HL-60 (cell line): ENCODE measurements at regions not wholly inside any gene's neighbourhood (a gene's known extent, or its start where the extent isn't known, plus 50 kb on each side); places are given as distances from the start of the nearest gene placed in this dataset.
A peak's percentile ranks its signal among the peaks of the same experiment; 100 is the strongest.

Source experiments
- DNase-seq, 2 experiments: peaks; one replicate each; pipeline ENCODE4 v3.0.0-alpha.2; 2010 to 2020; ENCODE audit warnings: low read depth in 1 of 2, low spot score in 1 of 2
- H3K27ac ChIP-seq: fragments of 250-450 bp; sonication (Bioruptor Pico); replicated peaks from 2 replicates; pipeline ENCODE4 v1.5.1; 2020; ENCODE audit warnings: mild to moderate bottlenecking, moderate library complexity
- H3K27me3 ChIP-seq: fragments of 250-450 bp; sonication (Bioruptor Pico); 2 replicates; pipeline ENCODE4 v1.5.1; 2021; ENCODE audit warnings: mild to moderate bottlenecking, moderate library complexity; ENCODE audit not compliant: insufficient read depth, poor library complexity, severe bottlenecking
- H3K4me3 ChIP-seq: replicated peaks from 2 replicates; pipeline ENCODE4 v1.5.1; 2011; ENCODE audit warnings: mild to moderate bottlenecking, control low read depth, low read length; ENCODE audit not compliant: insufficient read depth
- CTCF ChIP-seq: IDR thresholded peaks from one replicate; pipeline ENCODE4 v1.5.1; 2011; ENCODE audit warnings: low read length, control low read depth, inconsistent platforms; ENCODE audit not compliant: insufficient read depth
- GABPA ChIP-seq: IDR thresholded peaks from 2 replicates; pipeline ENCODE4 v1.6.1; 2012; ENCODE audit warnings: low read depth
- POLR2AphosphoS5 ChIP-seq: IDR thresholded peaks from 2 replicates; pipeline ENCODE4 v1.6.1; 2012; ENCODE audit warnings: low read depth
- SPI1 ChIP-seq: IDR thresholded peaks from 2 replicates; pipeline ENCODE4 v1.6.1; 2012; ENCODE audit warnings: low read depth, mild to moderate bottlenecking, borderline replicate concordance
- TF ChIP-seq, protein P1 (sequence below): IDR thresholded peaks from 2 replicates; pipeline ENCODE4 v1.6.1; 2012; ENCODE audit warnings: low read depth; ENCODE audit not compliant: insufficient replicate concordance

GRCh38 chr6:44730771-44731391 is 343.4 kb downstream of the CDC5L start:
- DNase-seq = no peak
- no peak for TF ChIP-seq POLR2AphosphoS5
- Histone ChIP-seq H3K27me3 (no peaks in the 10 kb centered on the region), H3K27ac (no peak overlapping the region), H3K4me3 (no peak overlapping the region)

DNA sequence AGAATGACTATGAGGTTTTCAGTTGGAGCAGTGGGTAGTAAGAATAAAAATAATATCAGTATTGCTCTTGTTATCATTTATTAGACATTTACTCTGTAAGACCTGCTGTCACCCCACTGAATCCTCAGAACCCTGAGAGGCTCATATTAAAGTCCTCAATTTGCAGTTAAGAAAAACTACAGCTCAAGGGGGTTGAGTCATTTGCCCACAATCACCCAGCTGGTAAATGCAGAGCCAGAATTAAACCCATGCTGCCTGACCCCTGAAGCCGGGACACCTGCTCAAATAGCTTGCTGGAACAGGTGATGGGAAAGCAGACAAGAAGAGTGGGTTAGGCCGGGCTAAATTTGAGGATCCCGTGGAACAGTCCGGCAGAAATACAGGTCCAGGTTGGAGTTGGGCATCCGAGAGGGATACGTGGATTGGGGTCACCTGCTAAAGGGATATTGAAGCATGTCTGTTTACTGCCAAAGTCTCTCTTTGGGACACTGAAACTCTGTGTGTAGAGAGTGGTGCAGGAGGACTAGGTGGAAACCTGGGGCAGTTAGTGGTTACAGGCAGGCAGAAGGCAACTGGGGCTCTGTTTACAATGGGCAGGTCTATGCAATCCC is 344.1 kb downstream of the CDC5L start:
- Histone ChIP-seq H3K27me3 (no peaks in the 10 kb centered on the region), H3K27ac (no peak overlapping the region), H3K4me3 (no peak overlapping the region)
- no peak for TF ChIP-seq SPI1
- no peak for TF ChIP-seq CTCF
- no peak for DNase-seq

DNA sequence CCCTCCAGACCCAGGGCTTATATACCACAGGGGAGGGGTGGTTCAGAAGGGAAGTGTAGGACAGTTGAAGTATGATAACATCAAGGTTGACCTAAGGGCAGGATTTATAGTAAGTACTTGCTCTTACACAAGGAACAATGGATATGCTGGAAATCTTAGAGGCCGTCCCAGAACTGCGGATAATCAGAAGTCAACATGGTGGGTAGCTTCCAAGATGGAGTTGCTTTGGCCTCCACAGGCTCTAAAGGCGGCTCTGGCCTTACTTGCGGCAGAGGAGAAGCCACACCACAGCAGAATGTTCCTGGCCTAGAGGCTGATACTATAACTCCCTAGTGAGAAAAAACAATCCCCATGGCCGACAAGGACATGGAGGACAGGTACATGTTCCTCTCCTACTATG is 344.7 kb downstream of the CDC5L start:
- no peak overlapping the region for H3K4me3 ChIP-seq
- DNase-seq = no peak
- TF ChIP-seq, protein P1, sequence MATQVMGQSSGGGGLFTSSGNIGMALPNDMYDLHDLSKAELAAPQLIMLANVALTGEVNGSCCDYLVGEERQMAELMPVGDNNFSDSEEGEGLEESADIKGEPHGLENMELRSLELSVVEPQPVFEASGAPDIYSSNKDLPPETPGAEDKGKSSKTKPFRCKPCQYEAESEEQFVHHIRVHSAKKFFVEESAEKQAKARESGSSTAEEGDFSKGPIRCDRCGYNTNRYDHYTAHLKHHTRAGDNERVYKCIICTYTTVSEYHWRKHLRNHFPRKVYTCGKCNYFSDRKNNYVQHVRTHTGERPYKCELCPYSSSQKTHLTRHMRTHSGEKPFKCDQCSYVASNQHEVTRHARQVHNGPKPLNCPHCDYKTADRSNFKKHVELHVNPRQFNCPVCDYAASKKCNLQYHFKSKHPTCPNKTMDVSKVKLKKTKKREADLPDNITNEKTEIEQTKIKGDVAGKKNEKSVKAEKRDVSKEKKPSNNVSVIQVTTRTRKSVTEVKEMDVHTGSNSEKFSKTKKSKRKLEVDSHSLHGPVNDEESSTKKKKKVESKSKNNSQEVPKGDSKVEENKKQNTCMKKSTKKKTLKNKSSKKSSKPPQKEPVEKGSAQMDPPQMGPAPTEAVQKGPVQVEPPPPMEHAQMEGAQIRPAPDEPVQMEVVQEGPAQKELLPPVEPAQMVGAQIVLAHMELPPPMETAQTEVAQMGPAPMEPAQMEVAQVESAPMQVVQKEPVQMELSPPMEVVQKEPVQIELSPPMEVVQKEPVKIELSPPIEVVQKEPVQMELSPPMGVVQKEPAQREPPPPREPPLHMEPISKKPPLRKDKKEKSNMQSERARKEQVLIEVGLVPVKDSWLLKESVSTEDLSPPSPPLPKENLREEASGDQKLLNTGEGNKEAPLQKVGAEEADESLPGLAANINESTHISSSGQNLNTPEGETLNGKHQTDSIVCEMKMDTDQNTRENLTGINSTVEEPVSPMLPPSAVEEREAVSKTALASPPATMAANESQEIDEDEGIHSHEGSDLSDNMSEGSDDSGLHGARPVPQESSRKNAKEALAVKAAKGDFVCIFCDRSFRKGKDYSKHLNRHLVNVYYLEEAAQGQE = no peak
- TF ChIP-seq CTCF = no peak
- TF ChIP-seq POLR2AphosphoS5 = no peak
- TF ChIP-seq SPI1 = no peak
- TF ChIP-seq GABPA = no peak
- H3K27ac ChIP-seq = no peak overlapping the region
- H3K27me3 ChIP-seq = no peaks in the 10 kb centered on the region

DNA sequence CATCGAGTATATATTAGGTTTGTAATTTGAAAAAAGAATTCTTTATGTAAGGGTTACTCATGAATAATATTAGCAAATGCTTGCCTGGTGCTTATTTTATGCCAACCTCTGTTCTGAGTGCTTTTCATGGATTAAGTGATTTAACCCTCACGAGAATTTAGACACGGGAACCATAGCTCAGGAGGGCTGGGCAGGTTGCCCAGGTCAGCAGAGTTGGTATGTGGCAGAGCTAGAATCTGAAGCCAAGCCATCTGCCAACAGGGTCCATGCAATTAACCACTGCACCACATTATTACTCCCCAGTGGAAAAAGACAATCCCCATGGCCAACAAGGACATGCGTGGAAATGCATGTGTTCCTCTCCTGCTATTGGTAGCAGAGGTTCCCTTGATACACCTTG is 345.6 kb downstream of the CDC5L start:
- no peak for TF ChIP-seq CTCF
- no peak for DNase-seq
- Histone ChIP-seq H3K27ac (no peak overlapping the region), H3K27me3 (no peaks in the 10 kb centered on the region), H3K4me3 (no peak overlapping the region)

DNA sequence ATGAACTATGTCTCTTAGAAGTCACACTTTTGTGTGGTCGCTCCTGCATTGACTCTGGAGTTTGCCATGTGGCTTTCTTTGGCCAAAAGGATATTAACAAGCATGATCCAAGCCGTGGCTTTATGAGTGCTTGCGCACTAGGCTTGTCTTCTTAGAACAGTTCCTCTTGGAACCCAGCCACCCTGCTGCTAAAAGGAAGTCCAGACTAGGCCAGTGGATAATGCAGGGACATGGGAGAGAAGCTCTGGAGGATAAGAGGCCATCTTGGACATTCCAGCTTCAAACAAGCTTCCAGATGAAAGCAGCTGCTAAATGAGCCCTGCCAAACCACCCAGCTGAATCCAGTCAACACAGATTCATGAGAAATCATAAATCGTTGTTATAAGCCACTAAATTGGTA is 346.4 kb downstream of the CDC5L start:
- no peak overlapping the region for H3K27ac ChIP-seq
- no peak for DNase-seq
- TF ChIP-seq GABPA = no peak
- TF ChIP-seq, protein P1 = no peak
- no peak for TF ChIP-seq CTCF
- TF ChIP-seq SPI1 = peak; percentile 43; the same call in 1 of the 2 replicates
- no peaks in the 10 kb centered on the region for H3K27me3 ChIP-seq
- no peak overlapping the region for H3K4me3 ChIP-seq
